Upper lobe of right lung (tissue), 1 donor: ENCODE measurements at regions not wholly inside any gene's neighbourhood (a gene's known extent, or its start where the extent isn't known, plus 50 kb on each side); places are given as distances from the start of the nearest gene placed in this dataset.

Source experiments
- ATAC-seq: fragments of 200-7000 bp; cut with Tn5 transposase; one replicate; pipeline ENCODE4 v1.9.1; 2020; ENCODE audit warnings: mild to moderate bottlenecking, moderate library complexity
- DNase-seq: peaks from one replicate; pipeline ENCODE4 v3.0.0-alpha.2; 2020
- H3K27ac ChIP-seq: fragments of 200-600 bp; one replicate; pipeline ENCODE4 v1.8.0; 2022
- H3K27me3 ChIP-seq: fragments of 200-600 bp; one replicate; pipeline ENCODE4 v1.8.0; 2022; ENCODE audit warnings: mild to moderate bottlenecking
- H3K36me3 ChIP-seq: fragments of 200-600 bp; one replicate; pipeline ENCODE4 v1.8.0; 2022
- H3K4me1 ChIP-seq: fragments of 200-600 bp; one replicate; pipeline ENCODE4 v1.8.0; 2022
- H3K4me3 ChIP-seq: fragments of 200-600 bp; one replicate; pipeline ENCODE4 v1.8.0; 2022; ENCODE audit warnings: mild to moderate bottlenecking
- H3K9me3 ChIP-seq: fragments of 200-600 bp; one replicate; pipeline ENCODE4 v1.8.0; 2022
- CTCF ChIP-seq: fragments of 200-600 bp; IDR thresholded peaks from one replicate; pipeline ENCODE4 v1.8.0; 2022; ENCODE audit warnings: antibody characterized with exemption
- intact Hi-C: fragments of 100-400 bp; cut with DNase I; formaldehyde crosslinking; loops from one replicate; pipeline ENCODE4 v1.11.0; 2022
- donor health status: DM: no; HTN: yes; CAD: no; lungs with severe emphysema.

- Histone ChIP-seq H3K27ac (no peak overlapping the region), H3K27me3 (no peaks in the 10 kb centered on the region), H3K4me3 (no peak overlapping the region), H3K36me3 (no peaks in the 10 kb centered on the region), H3K4me1 (no peaks in the 10 kb centered on the region), H3K9me3 (no peaks in the 10 kb centered on the region)
- TF ChIP-seq CTCF = no peak
- DNase-seq = no peak
- intact Hi-C loops = no loop called here
- ATAC-seq = no peak
Measured at GRCh38 chr3:181075098-181075497, 85.6 kb upstream of the DNAJC19 start.

GRCh38 chr3:181066143-181067087 lies 76.9 kb upstream of the DNAJC19 start:
- intact Hi-C loops = no loop called here
- Histone ChIP-seq H3K9me3 (no peaks in the 10 kb centered on the region), H3K36me3 (no peaks in the 10 kb centered on the region), H3K27ac (no peak overlapping the region), H3K27me3 (no peaks in the 10 kb centered on the region), H3K4me3 (no peak overlapping the region), H3K4me1 (no peaks in the 10 kb centered on the region)
- ATAC-seq (no peak), DNase-seq (no peak)
- TF ChIP-seq CTCF = no peak

GRCh38 chr3:181056136-181056732 lies 66.7 kb upstream of the DNAJC19 start:
- H3K36me3 ChIP-seq = no peaks in the 10 kb centered on the region
- H3K9me3 ChIP-seq = no peaks in the 10 kb centered on the region
- H3K4me1 ChIP-seq = no peaks in the 10 kb centered on the region
- intact Hi-C loops = no loop called here
- no peak overlapping the region for H3K4me3 ChIP-seq
- no peak overlapping the region for H3K27ac ChIP-seq
- TF ChIP-seq CTCF = no peak
- H3K27me3 ChIP-seq = no peaks in the 10 kb centered on the region
- DNase-seq (no peak), ATAC-seq (no peak)

- TF ChIP-seq CTCF = no peak
- Histone ChIP-seq H3K9me3 (no peaks in the 10 kb centered on the region), H3K36me3 (no peaks in the 10 kb centered on the region), H3K27me3 (no peaks in the 10 kb centered on the region), H3K27ac (no peak overlapping the region), H3K4me1 (no peaks in the 10 kb centered on the region), H3K4me3 (no peak overlapping the region)
- DNase-seq (no peak), ATAC-seq (no peak)
- intact Hi-C loops = no loop called here
Measured at GRCh38 chr3:181054538-181054937, 65.0 kb upstream of the DNAJC19 start.

GRCh38 chr3:181052256-181052655 lies 62.7 kb upstream of the DNAJC19 start:
- Histone ChIP-seq H3K4me3 (no peak overlapping the region), H3K9me3 (no peaks in the 10 kb centered on the region), H3K27me3 (no peaks in the 10 kb centered on the region), H3K36me3 (no peaks in the 10 kb centered on the region), H3K27ac (no peak overlapping the region), H3K4me1 (no peaks in the 10 kb centered on the region)
- intact Hi-C loops = no loop called here
- DNase-seq = no peak
- TF ChIP-seq CTCF = no peak
- no peak for ATAC-seq
